HepG2 (cell line): ENCODE measurements at regions not wholly inside any gene's neighbourhood (a gene's known extent, or its start where the extent isn't known, plus 50 kb on each side); places are given as distances from the start of the nearest gene placed in this dataset.

Experiments
- ATAC-seq: fragments of 200-7000 bp; cut with Tn5 transposase; 3 replicates; pipeline ENCODE4 v1.9.1; 2020; ENCODE audit warnings: mild to moderate bottlenecking, moderate library complexity
- BruUV-seq: library from RNA; stranded (reverse); fragments of 400-500 nt; replicated peaks from 2 replicates; lab custom pipeline; 2021; lab: Mats Ljungman, UMichigan
- CTCF ChIA-PET: fragments of 300-600 bp; formaldehyde crosslinking; extraction: SDS; loops from one replicate; lab custom pipeline; 2021; ENCODE audit warnings: low total read pairs, inconsistent platforms, low intra/inter-chr PET ratio; lab: Yijun Ruan, JAX
- POLR2A ChIA-PET: fragments of 350-600 bp; sonication (Branson Sonifier 250); formaldehyde crosslinking; loops from one replicate; lab custom pipeline; 2020; ENCODE audit warnings: antibody characterized with exemption, inconsistent platforms; lab: Yijun Ruan, JAX
- DNase-seq: peaks from one replicate; pipeline ENCODE4 v3.0.0-alpha.2; 2015; ENCODE audit warnings: low spot score
- FAIRE-seq: peaks from 3 replicates; lab custom pipeline; 2011; peaks lifted over from hg19 to GRCh38; lab: Jason Lieb, UNC
- H2AFZ ChIP-seq: one replicate; pipeline ENCODE4 v1.6.1; 2011; ENCODE audit warnings: low read length, inconsistent platforms
- H3K27ac ChIP-seq: fragments of 300-600 bp; 3 replicates; pipeline ENCODE4 v1.8.0; 2011; ENCODE audit warnings: mixed run types, mild to moderate bottlenecking, mixed read lengths, low read length, inconsistent platforms; ENCODE audit not compliant: insufficient read depth; ENCODE audit errors: extremely low read length
- H3K27me3 ChIP-seq, 2 experiments: fragments of 200-600 bp in 1 of 2; 2 replicates in 1 of 2; 3 replicates in 1 of 2; pipeline versions ENCODE4 v1.6.0 to v1.8.0; 2011; ENCODE audit warnings: low read length in 2 of 2, mild to moderate bottlenecking in 2 of 2, moderate library complexity in 2 of 2, inconsistent platforms in 1 of 2; ENCODE audit not compliant: insufficient read depth in 2 of 2, control insufficient read depth in 1 of 2
- H3K36me3 ChIP-seq, 2 experiments: fragments of 200-600 bp in 1 of 2; replicated peaks in 1 of 2; 2 replicates in 1 of 2; 3 replicates in 1 of 2; pipeline versions ENCODE4 v1.5.1 to v1.8.0; 2011; ENCODE audit warnings: low read length in 2 of 2, inconsistent platforms in 1 of 2; ENCODE audit not compliant: insufficient read depth in 2 of 2, control insufficient read depth in 1 of 2
- H3K4me1 ChIP-seq: 2 replicates; pipeline ENCODE4 v1.5.1; 2012; ENCODE audit warnings: low read length, inconsistent platforms; ENCODE audit not compliant: insufficient read depth
- H3K4me2 ChIP-seq: 2 replicates; pipeline ENCODE4 v1.6.0; 2011; ENCODE audit warnings: low read depth, low read length, inconsistent platforms
- H3K4me3 ChIP-seq, 3 experiments: fragments of 200-600 bp in 1 of 3; sonication (generic), shearing (Covaris generic) in 1 of 3; replicated peaks in 1 of 3; 2 replicates each; pipeline ENCODE4 v1.5.1; 2011 to 2016; ENCODE audit warnings: low read length in 3 of 3, inconsistent platforms in 2 of 3, low read depth in 2 of 3, mild to moderate bottlenecking in 2 of 3, control low read depth in 1 of 3, mixed read lengths in 1 of 3; ENCODE audit not compliant: insufficient read depth in 1 of 3
- H3K79me2 ChIP-seq: one replicate; pipeline ENCODE4 v1.6.1; 2011; ENCODE audit warnings: low read length, inconsistent platforms; ENCODE audit not compliant: insufficient read depth
- H3K9ac ChIP-seq: 2 replicates; pipeline ENCODE4 v1.6.0; 2011; ENCODE audit warnings: mild to moderate bottlenecking, low read depth, low read length, inconsistent platforms; ENCODE audit not compliant: insufficient read depth
- H3K9me3 ChIP-seq: 2 replicates; pipeline ENCODE4 v1.5.1; 2012; ENCODE audit warnings: mild to moderate bottlenecking, low read length
- H4K20me1 ChIP-seq: 2 replicates; pipeline ENCODE4 v1.6.0; 2011; ENCODE audit warnings: inconsistent platforms, mild to moderate bottlenecking, low read length, moderate library complexity; ENCODE audit not compliant: insufficient read depth
- BORCS8-MEF2B ChIP-seq: sonication (generic); formaldehyde crosslinking; IDR thresholded peaks from 2 replicates; pipeline ENCODE4 v1.8.0; 2022; ENCODE audit warnings: mild to moderate bottlenecking, missing genetic modification reagents
- HNF1A ChIP-seq, 2 experiments: sonication (generic) in 1 of 2; formaldehyde crosslinking in 1 of 2; IDR thresholded peaks; 2 replicates each; pipeline versions ENCODE4 v1.4.0 to v1.6.1; 2016 to 2020; ENCODE audit warnings: borderline replicate concordance in 1 of 2, low read depth in 1 of 2, mild to moderate bottlenecking in 1 of 2, missing genetic modification reagents in 1 of 2
- HOMEZ ChIP-seq: IDR thresholded peaks from 2 replicates; pipeline ENCODE4 v1.6.1; 2016; ENCODE audit warnings: low read depth
- MTF1 ChIP-seq: sonication (generic); formaldehyde crosslinking; IDR thresholded peaks from 2 replicates; pipeline ENCODE4 v1.5.0; 2020; ENCODE audit warnings: missing genetic modification reagents
- PAX8 ChIP-seq: sonication (generic); formaldehyde crosslinking; IDR thresholded peaks from 2 replicates; pipeline ENCODE4 v1.8.0; 2022; ENCODE audit warnings: mild to moderate bottlenecking, missing genetic modification reagents, borderline replicate concordance
- RFXAP ChIP-seq: sonication (generic); formaldehyde crosslinking; IDR thresholded peaks from 2 replicates; pipeline ENCODE4 v1.4.0; 2020; ENCODE audit warnings: missing genetic modification reagents, borderline replicate concordance
- SAFB2 ChIP-seq: sonication (generic); formaldehyde crosslinking; IDR thresholded peaks from 2 replicates; pipeline ENCODE4 v1.5.1; 2020; ENCODE audit warnings: missing genetic modification reagents, low read depth, mild to moderate bottlenecking, borderline replicate concordance
- SALL2 ChIP-seq: sonication (generic); formaldehyde crosslinking; IDR thresholded peaks from 2 replicates; pipeline ENCODE4 v1.8.1; 2023; ENCODE audit warnings: mild to moderate bottlenecking, missing genetic modification reagents, inconsistent platforms
- SKI ChIP-seq: fragments of 450-650 bp; IDR thresholded peaks from one replicate; pipeline ENCODE4 v1.6.1; 2018; ENCODE audit warnings: mild to moderate bottlenecking; ENCODE audit not compliant: partially characterized antibody
- SRY ChIP-seq: sonication (generic); formaldehyde crosslinking; IDR thresholded peaks from 2 replicates; pipeline ENCODE4 v1.8.0; 2022; ENCODE audit warnings: mild to moderate bottlenecking, missing genetic modification reagents
- YEATS2 ChIP-seq: sonication (generic); formaldehyde crosslinking; IDR thresholded peaks from 2 replicates; pipeline ENCODE4 v1.4.0; 2020; ENCODE audit warnings: missing genetic modification reagents, borderline replicate concordance
- ZBTB14 ChIP-seq: sonication (generic); formaldehyde crosslinking; IDR thresholded peaks from 2 replicates; pipeline ENCODE4 v1.4.0; 2020; ENCODE audit warnings: missing genetic modification reagents
- ZFP1 ChIP-seq: IDR thresholded peaks from 2 replicates; pipeline ENCODE4 v1.6.1; 2016
- ZNF432 ChIP-seq: sonication (generic); formaldehyde crosslinking; IDR thresholded peaks from 2 replicates; pipeline ENCODE4 v1.5.0; 2020; ENCODE audit warnings: missing genetic modification reagents, mild to moderate bottlenecking, borderline replicate concordance
- ZNF441 ChIP-seq: sonication (generic); formaldehyde crosslinking; IDR thresholded peaks from 2 replicates; pipeline ENCODE4 v1.7.0; 2021; ENCODE audit warnings: missing genetic modification reagents, borderline replicate concordance
- WGBS: methylation state at CpG from one replicate; pipeline ENCODE4 v1.1.6; 2017; ENCODE audit warnings: low lambda C conversion rate; 5-methylcytosine and 5-hydroxymethylcytosine counted together
- in situ Hi-C: cut with HindIII; loops from 2 replicates; pipeline ENCODE4 v1.10.0; 2017; ENCODE audit warnings: low pct_unique_long_range_greater_than_20kb; ENCODE audit not compliant: extremely low pct_ligation_motif_present
- intact Hi-C: fragments of 100-400 bp; cut with micrococcal nuclease; formaldehyde crosslinking; loops from one replicate; pipeline ENCODE4 v1.10.0; 2022; ENCODE audit not compliant: unreplicated experiment
- TF ChIP-seq, protein P1 (sequence below): IDR thresholded peaks from 2 replicates; pipeline ENCODE4 v1.6.1; 2016; ENCODE audit warnings: missing compliant biosample characterization, missing genetic modification reagents, borderline replicate concordance
- TF ChIP-seq, protein P2 (sequence below): sonication (generic); formaldehyde crosslinking; IDR thresholded peaks from 2 replicates; pipeline ENCODE4 v1.5.0; 2020; ENCODE audit warnings: missing genetic modification reagents

DNA sequence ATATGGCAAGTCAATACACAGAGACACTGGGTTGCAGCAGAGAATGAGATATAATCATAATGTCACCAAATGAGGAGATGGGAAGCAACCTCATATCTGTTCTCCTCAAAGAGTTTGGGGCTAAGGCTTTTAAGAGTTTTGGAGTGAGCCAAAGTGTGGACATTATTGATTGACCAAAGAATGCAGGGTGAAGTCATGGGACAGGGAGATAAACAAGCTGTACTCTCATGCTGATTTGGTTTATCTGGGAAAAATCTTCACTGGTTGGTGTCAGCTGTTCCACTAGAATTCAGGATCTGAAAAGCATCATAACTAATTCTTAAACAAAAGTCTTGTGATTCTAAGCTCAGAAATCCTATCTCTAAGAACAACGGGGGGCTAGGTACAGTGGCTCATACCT is 585.9 kb upstream of the NRP1 start:
- ATAC-seq: no peak
- in situ Hi-C loops: no loop called here
- Histone ChIP-seq H3K4me3 (no peak overlapping the region), H3K9ac (no peak overlapping the region), H2AFZ (no peak overlapping the region), H3K27me3 (no peaks in the 10 kb centered on the region), H4K20me1 (no peaks in the 10 kb centered on the region), H3K36me3 (no peaks in the 10 kb centered on the region), H3K27ac (no peak overlapping the region), H3K4me2 (no peak overlapping the region), H3K4me1 (peaks cover 17% of the 10 kb centered on the region), H3K79me2 (no peaks in the 10 kb centered on the region), H3K9me3 (no peaks in the 10 kb centered on the region)
- 71% methylated on average over 1 of the region's 1 CpG for WGBS
- ChIA-PET CTCF (no interaction called here), POLR2A (no interaction called here)
- no TSS peak for BruUV-seq
- FAIRE-seq: no peak
- DNase-seq: no peak
- intact Hi-C loops: no loop called here
- no peak for TF ChIP-seq ZFP1
- TF ChIP-seq ZNF432 (CRISPR knock-in tag): no peak
- no peak for TF ChIP-seq SAFB2 (CRISPR knock-in tag)
- TF ChIP-seq MTF1 (CRISPR knock-in tag): no peak
- TF ChIP-seq HOMEZ: no peak
- no peak for TF ChIP-seq BORCS8-MEF2B (CRISPR knock-in tag)
- TF ChIP-seq ZNF441 (CRISPR knock-in tag): no peak
- TF ChIP-seq, protein P1, sequence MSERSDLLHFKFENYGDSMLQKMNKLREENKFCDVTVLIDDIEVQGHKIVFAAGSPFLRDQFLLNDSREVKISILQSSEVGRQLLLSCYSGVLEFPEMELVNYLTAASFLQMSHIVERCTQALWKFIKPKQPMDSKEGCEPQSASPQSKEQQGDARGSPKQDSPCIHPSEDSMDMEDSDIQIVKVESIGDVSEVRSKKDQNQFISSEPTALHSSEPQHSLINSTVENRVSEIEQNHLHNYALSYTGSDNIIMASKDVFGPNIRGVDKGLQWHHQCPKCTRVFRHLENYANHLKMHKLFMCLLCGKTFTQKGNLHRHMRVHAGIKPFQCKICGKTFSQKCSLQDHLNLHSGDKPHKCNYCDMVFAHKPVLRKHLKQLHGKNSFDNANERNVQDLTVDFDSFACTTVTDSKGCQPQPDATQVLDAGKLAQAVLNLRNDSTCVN (CRISPR knock-in tag): no peak
- TF ChIP-seq SKI: no peak
- no peak for TF ChIP-seq YEATS2 (CRISPR knock-in tag)
- TF ChIP-seq SALL2 (CRISPR knock-in tag): no peak
- TF ChIP-seq, protein P2, sequence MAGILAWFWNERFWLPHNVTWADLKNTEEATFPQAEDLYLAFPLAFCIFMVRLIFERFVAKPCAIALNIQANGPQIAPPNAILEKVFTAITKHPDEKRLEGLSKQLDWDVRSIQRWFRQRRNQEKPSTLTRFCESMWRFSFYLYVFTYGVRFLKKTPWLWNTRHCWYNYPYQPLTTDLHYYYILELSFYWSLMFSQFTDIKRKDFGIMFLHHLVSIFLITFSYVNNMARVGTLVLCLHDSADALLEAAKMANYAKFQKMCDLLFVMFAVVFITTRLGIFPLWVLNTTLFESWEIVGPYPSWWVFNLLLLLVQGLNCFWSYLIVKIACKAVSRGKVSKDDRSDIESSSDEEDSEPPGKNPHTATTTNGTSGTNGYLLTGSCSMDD (CRISPR knock-in tag): no peak
- no peak for TF ChIP-seq ZBTB14 (CRISPR knock-in tag)
- no peak for TF ChIP-seq RFXAP (CRISPR knock-in tag)
- TF ChIP-seq PAX8 (CRISPR knock-in tag): no peak
- TF ChIP-seq SRY (CRISPR knock-in tag): no peak
- TF ChIP-seq HNF1A (IDR thresholded peaks at IDR 0.05; ENCODE audit: low read depth): no peak
- no peak for TF ChIP-seq HNF1A (CRISPR knock-in tag; IDR thresholded peaks at IDR 0.05; ENCODE audit: borderline replicate concordance)
